Upper lobe of left lung (tissue), 4 donors: ENCODE measurements at regions not wholly inside any gene's neighbourhood (a gene's known extent, or its start where the extent isn't known, plus 50 kb on each side); places are given as distances from the start of the nearest gene placed in this dataset.

ENCODE experiments used
- EP300 ChIP-seq, 4 donors: sonication (generic); formaldehyde crosslinking; IDR thresholded peaks; one replicate each; pipeline ENCODE4 v1.5.1; 2017; ENCODE audit warnings: antibody characterized with exemption in 4 of 4, control low read depth in 2 of 4
- POLR2A ChIP-seq, 4 donors: fragments of 450-650 bp; IDR thresholded peaks; one replicate each; pipeline ENCODE4 v1.5.1; 2016 to 2017; ENCODE audit warnings: antibody characterized with exemption in 4 of 4, mild to moderate bottlenecking in 2 of 4
- POLR2AphosphoS5 ChIP-seq, 2 donors: sonication (generic); formaldehyde crosslinking; IDR thresholded peaks; one replicate each; pipeline ENCODE4 v1.5.1; 2017; ENCODE audit warnings: antibody characterized with exemption in 2 of 2
- TF ChIP-seq, protein P1 (sequence below), 6 experiments: fragments of 450-650 bp in 4 of 6; fragments of 200-600 bp in 2 of 6; sonication (generic) in 2 of 6; IDR thresholded peaks; one replicate each; pipeline ENCODE4 v1.5.1; 2016 to 2019; ENCODE audit warnings: antibody characterized with exemption in 6 of 6

- TF ChIP-seq, protein P1, sequence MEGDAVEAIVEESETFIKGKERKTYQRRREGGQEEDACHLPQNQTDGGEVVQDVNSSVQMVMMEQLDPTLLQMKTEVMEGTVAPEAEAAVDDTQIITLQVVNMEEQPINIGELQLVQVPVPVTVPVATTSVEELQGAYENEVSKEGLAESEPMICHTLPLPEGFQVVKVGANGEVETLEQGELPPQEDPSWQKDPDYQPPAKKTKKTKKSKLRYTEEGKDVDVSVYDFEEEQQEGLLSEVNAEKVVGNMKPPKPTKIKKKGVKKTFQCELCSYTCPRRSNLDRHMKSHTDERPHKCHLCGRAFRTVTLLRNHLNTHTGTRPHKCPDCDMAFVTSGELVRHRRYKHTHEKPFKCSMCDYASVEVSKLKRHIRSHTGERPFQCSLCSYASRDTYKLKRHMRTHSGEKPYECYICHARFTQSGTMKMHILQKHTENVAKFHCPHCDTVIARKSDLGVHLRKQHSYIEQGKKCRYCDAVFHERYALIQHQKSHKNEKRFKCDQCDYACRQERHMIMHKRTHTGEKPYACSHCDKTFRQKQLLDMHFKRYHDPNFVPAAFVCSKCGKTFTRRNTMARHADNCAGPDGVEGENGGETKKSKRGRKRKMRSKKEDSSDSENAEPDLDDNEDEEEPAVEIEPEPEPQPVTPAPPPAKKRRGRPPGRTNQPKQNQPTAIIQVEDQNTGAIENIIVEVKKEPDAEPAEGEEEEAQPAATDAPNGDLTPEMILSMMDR (IDR thresholded peaks at IDR 0.05): no peak
- TF ChIP-seq POLR2A (IDR thresholded peaks at IDR 0.05) (no peak), EP300 (IDR thresholded peaks at IDR 0.05) (no peak), POLR2AphosphoS5 (IDR thresholded peaks at IDR 0.05) (no peak)
These were observed 182.9 kb downstream of the FGF9 start for GRCh38 chr13:21853779-21854178.
